ENCODE measurements at regions not wholly inside any gene's neighbourhood (a gene's known extent, or its start where the extent isn't known, plus 50 kb on each side); places are given as distances from the start of the nearest gene placed in this dataset.

DNA sequence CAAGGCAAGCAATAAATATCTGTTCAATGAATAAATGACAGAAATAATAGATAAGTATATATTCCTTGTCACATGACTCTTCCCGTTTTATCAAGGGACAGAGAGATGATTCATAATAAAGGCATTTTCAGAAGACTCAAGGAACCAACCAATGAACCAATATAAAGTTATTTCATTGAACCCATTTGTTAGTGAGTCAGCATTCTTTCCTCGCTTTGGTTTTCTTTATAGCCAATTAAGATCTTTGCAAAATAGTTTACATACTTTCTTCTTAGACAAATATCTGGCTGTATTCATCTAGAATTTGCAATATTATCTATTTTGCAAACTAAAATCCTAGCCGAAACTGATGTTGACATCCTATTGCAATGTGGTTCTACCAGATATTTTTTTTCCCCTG is 269.4 kb downstream of the IL15 start:
- TF ChIP-seq GATA2 (IDR thresholded peaks at IDR 0.05; ENCODE audit: low read depth, low read length): no peak
- TF ChIP-seq GATA3 (IDR thresholded peaks at IDR 0.05; ENCODE audit: low read depth, low read length): no peak

Data from SH-SY5Y (cell line).